ENCODE measurements at regions not wholly inside any gene's neighbourhood (a gene's known extent, or its start where the extent isn't known, plus 50 kb on each side); places are given as distances from the start of the nearest gene placed in this dataset.

DNA sequence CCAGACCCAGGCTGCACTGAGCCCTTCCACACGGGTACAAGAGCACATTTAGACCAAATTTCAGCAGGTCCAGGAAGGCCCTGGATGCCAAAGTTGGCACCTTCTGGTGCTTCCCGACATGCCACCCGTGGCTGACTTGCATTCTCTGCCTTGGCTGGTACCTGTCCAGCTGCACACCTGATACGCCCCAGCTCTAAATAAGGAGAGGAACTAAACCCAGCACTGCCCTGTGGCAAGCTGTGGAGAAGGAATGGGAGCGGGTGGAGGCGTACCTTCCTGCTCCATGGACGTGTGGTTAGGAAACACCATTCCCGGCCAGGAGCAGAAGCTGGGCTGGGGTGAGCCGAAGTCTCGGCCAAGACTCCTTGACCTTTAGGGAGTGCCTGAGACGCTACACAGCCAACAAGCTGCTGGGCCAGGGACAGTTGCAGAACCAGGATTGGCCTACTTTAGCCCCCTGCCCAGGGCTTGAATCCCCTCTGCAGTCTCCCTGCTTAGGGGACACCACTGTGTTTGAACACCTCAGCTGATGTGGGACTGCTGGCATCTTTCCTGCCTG, 86.5 kb upstream of the TAF1B start:
- no peak for DNase-seq

DNA sequence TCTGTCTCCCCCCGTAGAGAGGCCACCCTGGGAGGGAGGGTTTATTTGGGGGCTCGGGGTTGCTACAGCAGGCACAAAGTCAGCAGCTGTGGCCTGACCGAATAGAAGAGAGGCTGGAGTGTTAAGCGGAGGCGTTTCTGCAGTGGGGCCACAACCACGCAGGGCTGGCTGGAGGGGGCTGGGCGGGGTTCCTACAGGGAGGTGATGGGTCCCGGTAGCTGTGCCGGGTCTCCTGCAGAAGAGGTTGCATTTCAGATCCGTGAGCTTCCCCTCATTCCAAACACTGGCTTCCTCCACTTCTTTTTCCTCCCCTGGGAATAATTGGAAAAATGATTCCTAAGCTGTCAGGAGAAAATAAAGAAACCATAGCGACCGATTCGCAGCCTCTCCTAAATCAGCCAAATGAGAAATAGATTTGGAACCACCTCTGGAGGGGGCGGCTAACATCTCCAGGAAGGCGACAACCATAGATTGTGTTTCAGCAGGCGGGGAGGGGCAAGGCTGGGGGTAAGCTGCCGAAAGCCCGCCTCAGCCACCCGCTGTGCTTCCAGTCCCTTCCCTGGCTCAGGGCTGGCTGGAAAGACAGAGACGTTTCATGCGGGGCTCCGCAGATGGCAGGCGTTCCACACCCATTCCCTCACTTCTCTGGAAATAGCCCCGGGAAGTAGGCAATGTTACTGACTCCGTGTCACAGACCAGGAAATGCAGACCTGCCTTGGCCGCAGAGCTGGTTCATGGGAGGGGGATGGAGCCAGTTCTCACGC, 85.6 kb upstream of the TAF1B start:
- DNase-seq = no peak

DNA sequence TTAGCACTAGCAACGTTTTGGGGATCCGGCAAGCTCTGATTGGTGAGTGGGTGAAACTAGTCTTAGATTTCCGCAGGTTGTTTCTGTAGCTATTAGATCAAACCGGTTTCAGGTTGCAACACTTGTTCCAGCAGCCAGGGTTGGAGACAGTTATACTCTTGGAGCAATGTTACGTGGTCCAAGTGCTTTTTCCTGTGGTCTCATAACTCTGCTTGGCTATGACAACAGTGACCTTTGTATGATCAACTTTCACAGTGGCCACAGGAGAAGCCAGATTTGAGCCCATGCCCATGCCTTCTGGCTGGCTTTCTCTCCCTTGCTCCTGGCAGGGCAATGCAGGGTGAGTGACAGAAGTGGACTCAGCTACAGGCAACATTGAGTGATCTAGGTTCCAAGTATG, 84.5 kb upstream of the TAF1B start:
- DNase-seq = no peak

DNA sequence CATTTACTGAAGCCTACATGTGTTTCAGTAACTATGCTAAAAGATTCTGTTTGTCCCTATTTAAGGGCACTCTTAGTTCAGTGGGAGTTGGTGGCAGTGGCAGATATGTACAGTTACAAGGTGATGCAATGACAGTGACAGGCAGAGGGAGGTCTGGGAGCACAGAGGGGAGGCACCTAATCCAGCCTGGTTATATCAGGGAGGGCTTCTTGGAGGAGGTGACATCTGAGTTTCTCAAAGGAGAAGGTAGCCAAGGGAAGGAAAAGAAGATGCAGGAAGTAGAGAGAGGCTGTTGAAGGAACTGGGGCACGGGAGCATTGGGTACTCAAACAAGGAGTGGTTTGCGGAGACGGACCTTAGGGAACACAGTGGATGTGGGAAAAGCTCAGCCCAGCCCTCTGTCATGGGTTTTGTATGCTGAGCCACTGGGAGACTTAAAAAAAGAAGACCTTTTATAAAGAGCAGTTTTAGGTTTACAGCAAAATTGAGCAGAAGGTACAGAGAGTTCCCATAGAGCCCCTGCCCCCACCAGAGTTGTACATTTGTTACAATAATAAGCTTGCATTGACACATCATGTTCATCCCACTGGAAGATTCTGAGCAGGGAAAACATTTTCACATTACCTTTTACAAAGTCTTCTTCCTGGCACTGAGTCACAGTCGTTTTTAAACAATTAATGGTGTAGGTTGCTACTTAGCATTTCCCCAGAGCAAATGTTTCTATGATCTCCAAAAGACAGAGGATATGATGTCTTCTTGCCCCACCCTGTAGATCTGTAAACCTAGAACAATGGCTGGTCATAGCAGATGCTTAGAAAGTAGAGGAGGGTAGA, 83.0 kb upstream of the TAF1B start:
- no peak for DNase-seq

DNA sequence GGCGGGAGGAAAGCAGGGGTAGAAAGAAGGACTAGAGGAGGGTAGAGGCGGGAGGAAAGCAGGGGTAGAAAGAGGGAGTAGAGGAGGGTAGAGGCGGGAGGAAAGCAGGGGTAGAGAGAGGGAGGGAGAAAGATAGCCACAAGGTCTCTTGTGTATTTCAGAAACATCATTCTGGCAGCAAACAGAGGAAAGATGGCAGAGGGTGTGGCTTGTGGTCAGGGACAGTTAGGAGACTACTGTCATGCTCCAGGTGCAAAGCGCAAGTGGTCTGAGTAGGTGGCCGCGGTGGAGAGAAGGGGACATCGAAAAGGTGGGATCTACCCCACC, 82.4 kb upstream of the TAF1B start:
- no peak for DNase-seq

DNA sequence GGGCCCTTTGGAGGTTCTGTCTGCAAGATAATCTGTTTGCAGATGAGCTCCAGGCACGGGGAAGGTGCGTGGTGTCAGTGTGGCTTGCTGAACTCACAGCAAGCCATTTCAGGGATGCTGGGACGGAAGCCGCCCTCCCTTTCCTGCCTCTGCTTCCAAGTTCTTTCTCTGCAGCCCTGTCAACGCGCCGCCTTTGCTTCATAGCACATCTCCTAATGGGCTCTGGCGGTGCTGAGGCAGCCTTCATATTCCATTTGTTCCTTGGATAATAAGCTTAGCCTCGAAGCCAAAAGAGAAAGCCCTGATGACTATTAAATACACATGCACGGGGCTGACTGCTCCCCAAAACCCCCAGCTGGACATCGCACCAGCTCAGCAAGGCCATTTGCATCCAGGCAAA, 81.7 kb upstream of the TAF1B start:
- DNase-seq = no peak

DNA sequence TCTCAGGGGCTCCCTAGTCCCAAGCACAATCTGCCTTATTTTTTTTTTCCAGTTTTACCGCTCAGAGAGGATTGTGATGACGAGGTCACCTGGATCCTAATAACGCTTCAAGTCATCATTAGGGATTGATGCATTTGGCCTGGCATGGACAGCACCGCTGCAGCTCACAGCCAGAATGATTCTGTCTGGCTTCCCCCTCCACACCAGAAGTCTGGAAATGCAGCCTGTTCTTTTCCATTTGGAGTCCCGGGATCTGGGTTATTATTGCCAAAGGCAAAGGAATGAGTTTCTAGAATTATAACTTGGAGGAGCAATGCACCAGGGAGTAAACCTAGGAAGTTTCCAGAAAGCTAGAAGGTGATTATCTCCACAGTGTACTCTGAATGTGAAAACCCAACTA, 81.1 kb upstream of the TAF1B start:
- DNase-seq = no peak

DNA sequence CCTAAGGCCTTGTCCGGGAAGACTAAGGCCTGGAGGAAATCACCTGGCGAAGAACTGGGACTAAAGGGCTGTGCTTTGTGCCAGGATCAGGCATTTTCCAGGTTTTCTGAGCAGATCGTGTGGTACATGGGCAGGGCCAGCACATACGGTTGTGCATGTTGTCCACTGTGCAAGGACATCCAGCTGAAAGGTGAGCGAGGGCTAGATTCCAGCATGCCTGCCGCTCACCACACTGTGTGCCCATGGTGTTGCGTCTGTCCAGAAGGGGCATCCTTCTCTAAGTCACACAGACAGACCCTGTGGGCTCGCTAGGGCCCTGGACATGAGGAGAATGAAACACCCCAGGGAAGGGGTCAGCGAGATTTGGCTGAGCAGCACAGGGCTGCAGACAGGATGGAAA, 80.3 kb upstream of the TAF1B start:
- no peak for DNase-seq

DNA sequence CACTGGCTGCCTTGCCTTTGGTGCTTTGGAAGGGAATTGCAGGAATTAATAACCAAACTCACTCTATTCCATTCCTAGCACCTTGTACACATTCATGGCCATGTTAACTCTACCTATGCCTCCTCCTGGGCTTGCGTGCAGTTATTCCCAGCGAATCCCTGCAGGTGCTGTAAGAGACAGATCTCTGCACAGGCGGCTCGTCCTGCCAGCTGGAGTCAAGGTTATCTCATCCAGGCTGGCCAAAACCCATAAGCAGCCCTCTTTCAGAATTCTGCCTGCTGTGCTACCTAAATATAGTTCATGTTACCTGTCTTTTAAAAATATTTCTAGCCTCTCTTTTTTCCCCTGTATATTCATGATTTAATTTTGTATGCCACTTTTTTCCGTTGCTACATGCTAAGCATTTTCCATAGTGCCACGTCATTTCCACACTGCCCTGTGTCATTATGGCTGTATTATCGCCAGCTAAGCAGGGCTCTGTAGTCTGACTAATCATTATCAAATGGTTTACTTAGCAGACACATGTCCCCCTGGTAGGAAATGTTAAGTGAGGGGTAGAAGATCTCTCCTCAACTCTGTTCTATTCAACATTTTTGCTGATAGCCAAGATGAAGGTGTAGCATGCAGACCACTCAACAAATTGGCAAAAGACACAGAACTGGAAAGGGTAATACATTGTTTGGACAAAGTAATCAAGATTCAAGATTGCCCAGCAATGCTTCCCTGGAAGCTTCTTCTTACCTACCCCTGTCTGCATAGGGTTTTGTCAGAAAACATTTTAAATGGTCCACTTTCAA, 79.7 kb upstream of the TAF1B start:
- no peak for DNase-seq

DNA sequence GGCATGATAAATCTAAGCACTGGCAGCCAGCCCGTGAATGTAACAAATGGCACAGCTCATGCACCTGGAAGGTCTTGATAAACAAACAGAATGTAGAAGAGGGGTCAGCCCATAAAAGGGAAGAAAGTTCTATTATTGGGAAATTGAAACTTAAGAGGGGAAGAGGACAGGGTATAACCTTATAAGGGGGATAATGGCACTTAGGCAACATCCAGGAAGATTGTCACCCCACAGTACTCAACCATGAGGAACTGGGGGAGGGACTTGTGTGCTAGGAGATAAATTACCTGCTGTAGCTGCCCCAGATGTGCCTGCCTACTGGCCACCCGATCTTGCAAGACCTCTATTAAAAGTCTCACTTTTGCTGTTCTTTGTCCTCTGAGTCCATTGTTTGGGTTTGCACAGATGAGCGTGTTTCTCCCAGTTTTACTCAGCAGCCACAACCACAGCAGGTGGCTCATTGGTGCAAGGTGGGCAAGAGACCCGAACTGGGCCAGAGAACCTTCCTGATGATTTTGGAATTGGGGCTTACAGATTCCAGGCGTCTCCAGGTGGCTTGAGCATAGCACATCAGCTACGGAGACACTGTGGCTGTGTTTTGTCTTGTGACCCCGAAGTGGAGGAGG, 79.0 kb upstream of the TAF1B start:
- no peak for DNase-seq

DNA sequence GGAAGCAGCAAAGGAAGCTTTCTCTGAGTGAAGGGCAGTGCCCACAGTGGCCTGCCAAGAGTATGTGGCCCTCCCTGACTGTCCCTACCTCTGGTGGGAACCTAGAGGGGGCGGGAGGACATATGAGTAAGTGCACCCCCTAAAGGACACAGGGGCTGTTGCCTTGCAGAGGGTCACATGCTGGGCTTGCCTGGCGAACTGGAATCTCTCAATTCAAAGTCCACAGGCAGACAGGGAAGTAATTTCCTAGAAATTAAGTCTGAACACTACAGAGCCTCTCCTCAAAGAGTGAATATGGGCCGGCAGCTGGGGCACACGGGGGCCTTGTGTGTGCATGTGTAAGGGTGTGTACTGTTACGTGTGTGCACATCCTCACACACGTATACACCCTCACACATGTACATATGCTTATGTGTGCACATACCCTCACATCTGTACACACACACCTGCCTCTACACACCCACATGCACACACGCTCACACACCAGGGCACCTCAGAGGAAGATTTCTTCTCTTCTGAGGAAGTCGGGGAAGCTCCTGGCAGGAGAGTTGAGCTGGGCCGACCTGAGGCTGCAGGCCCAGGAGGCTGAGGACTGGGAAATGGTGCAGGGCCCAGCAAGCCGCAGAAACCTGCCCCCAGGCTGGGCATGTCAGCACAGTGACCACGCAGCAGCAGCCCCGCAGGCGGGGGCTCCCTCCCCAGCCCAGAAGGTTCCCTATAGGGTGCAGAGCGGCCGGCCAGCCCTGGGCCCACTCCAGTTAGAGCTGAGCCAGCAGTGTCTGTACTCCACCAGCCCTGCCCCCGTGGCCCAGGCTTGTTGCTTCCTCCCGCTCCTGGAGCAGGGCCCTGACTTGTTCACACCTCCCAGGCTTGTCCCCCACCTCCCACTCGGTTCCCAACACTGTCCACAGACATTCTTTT, 77.4 kb upstream of the TAF1B start:
- DNase-seq = no peak

DNA sequence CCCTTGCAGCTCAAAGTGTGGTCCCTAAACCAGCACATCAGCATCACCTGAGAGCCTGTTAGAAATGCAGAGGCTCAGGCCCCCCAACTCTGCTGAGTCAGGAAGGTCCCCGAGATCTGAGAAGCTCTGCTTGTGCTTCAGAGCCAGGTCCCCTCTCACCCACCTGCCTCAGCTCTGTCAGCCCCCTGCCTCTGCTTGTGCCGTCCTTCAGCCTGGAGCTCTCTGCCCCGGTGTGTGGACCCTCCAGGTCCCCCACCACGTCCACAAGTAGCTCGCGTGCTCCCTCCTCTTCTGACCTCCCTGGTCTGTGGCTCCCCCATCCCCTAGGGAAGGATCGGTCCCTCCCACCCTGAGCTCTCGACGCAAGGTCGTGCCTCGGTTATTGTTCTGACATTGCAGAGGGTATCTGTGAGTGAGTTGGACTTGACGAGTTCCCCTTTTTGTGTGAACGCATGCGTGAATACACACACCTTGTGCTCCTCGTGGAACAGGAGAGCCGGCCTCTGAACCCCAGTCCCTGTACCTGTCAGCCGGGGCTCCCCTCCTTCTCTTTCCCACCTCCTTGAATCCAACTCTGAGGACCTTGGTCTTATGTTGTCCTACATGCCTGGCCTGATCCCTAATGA, 75.5 kb upstream of the TAF1B start:
- no peak for DNase-seq

DNA sequence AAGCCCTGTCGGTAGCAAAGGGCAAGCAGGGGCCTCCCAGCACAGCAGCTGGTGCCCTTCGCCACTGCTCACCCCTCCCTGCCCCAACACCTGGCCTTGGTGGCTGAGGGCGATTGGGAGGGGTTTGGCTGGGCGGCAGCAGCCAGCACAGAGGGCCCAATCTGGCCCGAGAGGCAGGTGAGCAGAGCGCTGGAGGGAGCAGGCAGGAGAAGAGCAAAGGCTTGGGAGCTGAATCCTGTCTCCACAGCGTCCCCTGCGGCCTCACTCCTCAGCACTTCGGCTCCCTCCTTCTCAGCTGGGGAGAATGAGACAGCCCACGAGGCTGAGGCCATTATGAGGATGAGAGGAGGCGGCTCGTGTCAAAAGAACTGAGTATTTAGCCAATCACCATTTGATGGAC, 74.9 kb upstream of the TAF1B start:
- DNase-seq = no peak

DNA sequence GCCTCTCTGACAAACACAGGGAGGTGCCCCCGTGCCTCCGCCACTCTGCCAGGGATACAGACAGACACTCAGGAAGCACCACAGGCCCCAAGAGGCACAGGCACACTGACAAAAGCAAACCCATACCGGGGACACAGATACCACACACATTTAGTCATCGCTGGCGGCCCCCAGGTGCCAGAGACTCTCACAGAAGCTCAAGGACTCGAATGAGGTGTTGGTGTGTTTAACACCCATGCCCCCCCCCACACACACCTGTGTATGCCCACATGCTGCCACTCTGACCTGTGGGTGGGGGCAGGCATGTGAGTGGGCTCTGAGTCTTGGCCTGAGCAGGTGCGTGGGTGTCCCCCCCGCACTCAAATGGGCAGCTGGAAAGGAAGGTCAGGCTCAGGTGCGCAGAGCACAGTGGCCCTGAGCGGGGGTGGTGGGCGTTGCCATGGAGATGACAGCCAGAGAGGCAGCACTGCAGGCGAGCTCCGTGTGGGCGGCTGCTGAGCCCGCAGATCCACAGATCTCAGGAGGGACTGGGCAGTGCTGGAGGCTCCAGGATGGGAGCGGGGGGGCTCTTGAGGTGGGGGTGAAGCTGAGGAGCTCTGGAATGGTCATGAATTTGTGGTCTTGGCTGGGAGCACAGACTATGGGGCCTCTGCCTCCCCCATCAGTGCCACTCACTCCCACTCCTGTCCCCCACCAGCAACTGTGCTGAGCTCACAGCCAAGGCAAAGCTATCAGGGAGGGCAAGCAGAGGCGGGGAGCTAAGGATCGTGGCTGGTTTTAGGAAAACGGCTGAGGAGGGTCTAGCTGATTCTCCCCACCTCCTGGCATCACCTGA, 73.9 kb upstream of the TAF1B start:
- peak; percentile 73 for DNase-seq

DNA sequence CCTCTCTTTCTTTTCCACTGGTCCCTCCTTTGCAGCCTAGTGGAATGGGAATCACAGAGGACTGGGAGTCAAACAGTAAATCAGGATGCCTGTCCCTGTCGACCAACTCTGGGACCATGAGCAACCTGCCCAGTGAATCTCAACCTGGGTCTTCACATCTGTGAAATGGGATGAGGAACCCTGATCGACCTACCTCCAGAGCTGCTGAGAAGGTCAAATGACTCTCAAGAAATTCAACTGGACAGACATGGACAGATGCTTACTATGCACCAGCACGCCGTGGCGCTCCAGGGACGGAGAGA, 73.3 kb upstream of the TAF1B start:
- no peak for DNase-seq

DNA sequence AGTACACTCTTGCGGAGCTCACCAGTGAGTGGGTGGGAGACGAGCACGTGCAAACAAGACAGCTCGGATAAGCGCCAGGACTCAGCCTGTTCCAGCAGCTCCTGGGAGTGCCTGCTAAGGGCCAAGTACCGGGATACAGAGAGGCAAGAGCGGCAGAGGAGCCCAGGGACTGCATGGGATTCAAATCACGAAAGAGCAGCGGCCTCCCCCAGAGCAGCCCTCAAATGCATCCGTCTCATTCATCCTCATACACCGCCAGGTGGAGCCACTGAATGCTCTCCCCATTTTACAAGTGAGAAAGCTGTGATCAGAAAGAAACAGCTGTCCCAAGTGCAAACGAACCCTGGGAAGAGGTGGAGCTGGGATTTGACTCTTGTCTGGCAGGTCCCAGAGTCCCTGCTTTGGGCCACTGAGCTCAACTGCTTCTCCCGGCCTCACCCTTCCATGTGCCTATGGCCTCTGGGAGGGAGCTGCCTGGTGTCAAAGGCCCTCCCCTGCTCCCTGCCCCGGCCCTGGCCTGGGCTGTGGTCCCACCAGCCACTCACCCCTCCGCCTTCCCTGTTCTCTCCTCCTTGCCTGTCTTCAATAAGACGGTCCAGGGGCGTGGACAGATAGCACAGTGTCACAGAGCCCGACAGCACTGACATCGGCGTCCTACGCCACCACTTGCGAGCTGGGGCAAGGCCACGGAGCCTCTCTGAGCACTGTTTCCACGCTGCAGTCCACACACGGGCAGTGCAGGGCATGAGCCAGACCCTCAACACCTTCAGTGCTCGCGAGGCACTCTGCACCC, 72.8 kb upstream of the TAF1B start:
- peak; percentile 76 for DNase-seq

DNA sequence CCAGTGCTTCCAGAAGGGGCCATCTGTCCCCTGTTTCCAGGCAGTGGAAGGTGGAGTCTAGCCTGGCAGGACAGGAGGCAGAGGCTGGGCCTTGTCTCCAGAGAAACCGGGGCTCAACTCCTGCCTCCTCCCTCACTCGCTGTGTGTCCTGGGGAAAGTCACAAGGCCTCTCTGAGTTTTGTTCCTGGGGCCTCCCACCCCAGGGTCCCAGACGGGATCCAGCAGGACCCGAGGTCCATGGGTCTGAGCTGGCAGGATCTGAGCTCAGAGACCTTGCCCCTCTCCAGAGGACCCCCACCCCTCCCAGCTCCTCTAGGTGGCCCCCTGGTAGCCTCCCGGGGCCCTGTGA, 72.2 kb upstream of the TAF1B start:
- no peak for DNase-seq

DNA sequence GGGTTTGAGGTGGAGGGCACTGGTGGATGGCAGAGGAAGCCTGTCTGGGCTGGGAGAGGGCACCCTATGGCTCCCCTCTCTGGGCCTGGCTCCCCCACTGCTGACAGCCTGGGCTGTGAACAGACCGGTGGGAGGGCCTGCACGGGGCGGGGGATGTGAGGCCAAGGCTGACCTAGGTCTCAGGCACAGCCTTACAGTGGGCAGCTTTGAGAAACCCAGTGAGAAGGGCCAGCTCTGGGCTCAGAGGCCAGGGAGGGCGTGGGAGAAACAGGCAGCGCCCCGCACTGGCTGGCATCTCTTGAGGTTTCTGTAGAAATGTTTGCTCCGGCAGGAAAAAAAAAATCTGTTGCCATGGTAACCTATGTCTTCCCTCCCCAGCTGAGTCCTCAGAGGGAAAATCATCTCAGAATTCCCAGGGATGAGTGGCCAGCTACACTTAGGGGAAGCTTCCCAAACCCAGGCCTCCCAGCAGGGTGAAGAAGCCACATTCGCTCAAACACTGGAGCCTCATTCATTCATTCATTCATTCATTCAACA, 71.7 kb upstream of the TAF1B start:
- DNase-seq = no peak
